ENCODE measurements at regions not wholly inside any gene's neighbourhood (a gene's known extent, or its start where the extent isn't known, plus 50 kb on each side); places are given as distances from the start of the nearest gene placed in this dataset.

- Histone ChIP-seq H3K4me1 (no peaks in the 10 kb centered on the region), H3K9me3 (peaks cover 0 to 3% (median 0%) of the 10 kb centered on the region in 3 donors), H3K27me3 (no peaks in the 10 kb centered on the region), H3K36me3 (replicated peaks in 1 of 2; ENCODE audit: insufficient read depth in 1 of 2, low read depth in 2 of 2) (no peaks in the 10 kb centered on the region), H3K4me3 (no peak overlapping the region), H3K27ac (no peak overlapping the region)
- ATAC-seq: no peak
- 40 to 45% methylated on average over 2 of the region's 2 CpGs for WGBS, 2 donors
- no peak for DNase-seq
- TF ChIP-seq POLR2A (IDR thresholded peaks at IDR 0.05) (no peak), CTCF (IDR thresholded peaks at IDR 0.05) (no peak)
- intact Hi-C loops (cut with DNase I): no loop called here
These were observed 89.1 kb upstream of the ISX start for GRCh38 chr22:34976886-34977285.

GRCh38 chr22:34986523-34986922 is 79.4 kb upstream of the ISX start:
- Histone ChIP-seq H3K9me3 (peaks cover 0 to 3% (median 0%) of the 10 kb centered on the region in 3 donors), H3K27me3 (no peaks in the 10 kb centered on the region), H3K4me1 (no peaks in the 10 kb centered on the region), H3K4me3 (no peak overlapping the region), H3K36me3 (replicated peaks in 1 of 2; ENCODE audit: insufficient read depth in 1 of 2, low read depth in 2 of 2) (no peaks in the 10 kb centered on the region), H3K27ac (no peak overlapping the region)
- no peak for ATAC-seq
- no peak for DNase-seq
- intact Hi-C loops (cut with DNase I): no loop called here
- TF ChIP-seq CTCF (IDR thresholded peaks at IDR 0.05) (no peak), POLR2A (IDR thresholded peaks at IDR 0.05) (no peak)
- WGBS, 2 donors: 50 to 63% methylated on average over 1 of the region's 1 CpG

DNA sequence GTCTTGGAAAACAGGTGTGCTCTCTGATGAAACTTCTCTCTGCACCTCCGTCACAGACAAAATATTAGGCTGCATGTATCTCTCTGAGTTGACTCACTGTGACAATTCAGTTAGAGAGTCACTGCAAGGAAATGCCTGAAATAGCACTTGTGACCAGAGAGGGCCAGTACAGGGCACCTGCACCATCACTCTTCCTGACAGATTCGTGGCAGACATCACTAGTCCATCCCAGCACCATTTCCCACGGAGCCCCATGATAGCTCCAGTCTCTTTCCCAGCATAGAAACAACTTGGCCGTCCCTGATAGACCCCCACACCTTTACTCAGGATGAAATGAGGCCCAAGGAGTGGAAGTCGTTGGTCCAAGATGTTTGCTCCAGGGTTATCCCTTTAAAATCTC is 73.3 kb upstream of the ISX start:
- Histone ChIP-seq H3K4me3 (no peak overlapping the region), H3K36me3 (replicated peaks in 1 of 2; ENCODE audit: insufficient read depth in 1 of 2, low read depth in 2 of 2) (no peaks in the 10 kb centered on the region), H3K4me1 (no peaks in the 10 kb centered on the region), H3K9me3 (no peaks in the 10 kb centered on the region), H3K27ac (no peak overlapping the region), H3K27me3 (no peaks in the 10 kb centered on the region)
- DNase-seq (no peak), ATAC-seq (no peak)
- no peak for TF ChIP-seq CTCF (IDR thresholded peaks at IDR 0.05)
- no peak for TF ChIP-seq POLR2A (IDR thresholded peaks at IDR 0.05)
- 23 to 34% methylated on average over 5 of the region's 5 CpGs for WGBS, 2 donors
- intact Hi-C loops (cut with DNase I): no loop called here

DNA sequence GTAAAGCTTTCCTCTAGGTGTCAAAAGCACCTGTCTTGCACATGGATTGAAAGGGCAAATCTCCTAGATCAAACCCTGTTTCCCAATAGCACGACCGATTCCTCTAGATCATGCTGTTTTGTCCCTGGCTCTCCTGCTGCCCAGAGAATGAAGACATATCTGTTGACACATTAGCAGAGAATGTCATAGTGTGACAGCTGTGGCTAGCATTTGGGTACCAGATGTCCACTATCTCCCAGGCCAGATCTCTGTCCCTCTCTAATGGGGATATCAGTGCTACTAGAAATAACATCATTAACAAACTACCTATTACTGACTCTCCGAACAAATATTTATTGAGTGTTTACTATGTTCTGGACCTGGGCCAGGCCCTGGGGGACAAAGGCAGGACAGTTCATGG is 72.4 kb upstream of the ISX start:
- intact Hi-C loops (cut with DNase I): no loop called here

More for the DNA sequence above, 72.4 kb upstream of the ISX start:
- H3K4me3 ChIP-seq: no peak overlapping the region
- H3K36me3 ChIP-seq (replicated peaks in 1 of 2; ENCODE audit: insufficient read depth in 1 of 2, low read depth in 2 of 2): no peaks in the 10 kb centered on the region
- DNase-seq: peak in 3 of 4 donors; percentile 18 to 44 (median 20)
- WGBS, 2 donors: 59 to 71% methylated on average over 3 of the region's 3 CpGs
- no peak for TF ChIP-seq POLR2A (IDR thresholded peaks at IDR 0.05)
- TF ChIP-seq CTCF (IDR thresholded peaks at IDR 0.05): no peak
- H3K27ac ChIP-seq: no peak overlapping the region
- peak; percentile 35 for ATAC-seq
- no peaks in the 10 kb centered on the region for H3K9me3 ChIP-seq
- no peaks in the 10 kb centered on the region for H3K27me3 ChIP-seq
- no peaks in the 10 kb centered on the region for H3K4me1 ChIP-seq

Measured in body of pancreas (tissue), 4 donors.